Head of caudate nucleus (tissue), 42 donors: ENCODE measurements at regions not wholly inside any gene's neighbourhood (a gene's known extent, or its start where the extent isn't known, plus 50 kb on each side); places are given as distances from the start of the nearest gene placed in this dataset.
A peak's percentile ranks its signal among the peaks of the same experiment; 100 is the strongest.

ENCODE experiments used
- DNase-seq, 42 donors: peaks; one replicate each; pipeline versions ENCODE4 v3.0.0 to v3.0.0-alpha.2; 2020 to 2021; ENCODE audit warnings: mixed read lengths in 7 of 42
- intact Hi-C: fragments of 100-400 bp; cut with DNase I; formaldehyde crosslinking; loops from one replicate; pipeline ENCODE4 v1.15.0; 2022

DNA sequence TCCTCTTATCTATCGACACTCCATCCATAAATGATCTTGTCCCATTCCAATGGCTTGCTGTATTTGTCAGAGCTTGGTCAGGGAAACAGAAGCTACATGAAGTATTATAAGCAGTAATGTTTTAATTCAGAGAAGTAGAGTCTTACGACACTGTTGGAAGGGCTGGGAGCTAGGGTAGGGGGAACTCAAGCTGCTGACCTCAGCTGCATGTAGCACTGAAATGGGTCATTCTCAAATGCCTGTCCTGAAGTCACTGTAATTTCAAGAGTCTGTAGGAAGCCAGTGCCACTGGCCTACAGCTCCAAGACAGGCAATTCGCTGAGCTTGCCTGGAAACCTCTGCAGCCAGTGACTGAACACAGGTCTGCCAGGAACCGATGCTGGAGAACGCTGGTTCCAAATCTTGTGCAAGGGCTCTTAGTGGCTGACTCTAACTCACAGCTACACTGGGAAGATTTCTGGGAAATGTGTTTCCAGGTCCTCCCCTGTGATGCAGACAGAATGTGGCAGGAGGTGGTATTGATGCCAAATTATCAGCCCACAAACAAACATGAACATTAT is 532.4 kb downstream of the CCDC171 start:
- intact Hi-C loops, result no loop called here
- peak in 2 of 42 donors; percentile 6 to 20 for DNase-seq

DNA sequence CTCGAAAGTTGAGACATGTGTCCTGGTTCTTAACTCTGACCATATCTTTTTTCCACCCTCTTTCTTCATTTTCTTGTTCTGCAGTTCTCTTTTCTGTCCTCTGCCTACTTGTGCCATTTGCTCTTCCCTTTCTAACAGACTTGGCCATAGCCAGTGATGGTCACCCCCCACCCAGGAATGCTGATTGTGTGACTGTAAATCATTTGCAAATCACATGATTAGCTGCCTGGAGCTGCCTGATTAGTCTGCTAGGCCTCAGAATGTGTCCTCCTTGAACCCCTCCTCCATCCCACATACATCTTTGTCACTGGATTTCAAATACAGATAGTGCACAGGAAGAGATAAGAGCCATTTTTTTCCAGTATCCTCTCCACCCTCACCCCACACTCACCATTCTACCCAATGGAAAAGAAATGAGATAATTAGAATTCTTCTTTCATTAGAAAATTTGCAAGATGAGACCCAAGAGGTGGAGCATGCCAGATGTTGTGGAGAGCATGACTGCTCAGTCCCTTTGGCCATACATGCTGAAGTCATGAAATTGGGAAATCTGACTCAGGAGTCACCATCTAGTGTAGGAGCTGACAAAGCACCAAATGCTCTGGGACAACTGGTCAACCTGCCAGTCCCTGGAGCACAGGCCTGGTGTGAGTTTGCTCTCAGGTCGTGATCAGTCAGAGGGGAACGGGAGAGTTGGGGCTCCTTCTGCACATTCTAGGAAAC is 538.2 kb downstream of the CCDC171 start:
- DNase-seq, result no peak
- intact Hi-C loops, result no loop called here

DNA sequence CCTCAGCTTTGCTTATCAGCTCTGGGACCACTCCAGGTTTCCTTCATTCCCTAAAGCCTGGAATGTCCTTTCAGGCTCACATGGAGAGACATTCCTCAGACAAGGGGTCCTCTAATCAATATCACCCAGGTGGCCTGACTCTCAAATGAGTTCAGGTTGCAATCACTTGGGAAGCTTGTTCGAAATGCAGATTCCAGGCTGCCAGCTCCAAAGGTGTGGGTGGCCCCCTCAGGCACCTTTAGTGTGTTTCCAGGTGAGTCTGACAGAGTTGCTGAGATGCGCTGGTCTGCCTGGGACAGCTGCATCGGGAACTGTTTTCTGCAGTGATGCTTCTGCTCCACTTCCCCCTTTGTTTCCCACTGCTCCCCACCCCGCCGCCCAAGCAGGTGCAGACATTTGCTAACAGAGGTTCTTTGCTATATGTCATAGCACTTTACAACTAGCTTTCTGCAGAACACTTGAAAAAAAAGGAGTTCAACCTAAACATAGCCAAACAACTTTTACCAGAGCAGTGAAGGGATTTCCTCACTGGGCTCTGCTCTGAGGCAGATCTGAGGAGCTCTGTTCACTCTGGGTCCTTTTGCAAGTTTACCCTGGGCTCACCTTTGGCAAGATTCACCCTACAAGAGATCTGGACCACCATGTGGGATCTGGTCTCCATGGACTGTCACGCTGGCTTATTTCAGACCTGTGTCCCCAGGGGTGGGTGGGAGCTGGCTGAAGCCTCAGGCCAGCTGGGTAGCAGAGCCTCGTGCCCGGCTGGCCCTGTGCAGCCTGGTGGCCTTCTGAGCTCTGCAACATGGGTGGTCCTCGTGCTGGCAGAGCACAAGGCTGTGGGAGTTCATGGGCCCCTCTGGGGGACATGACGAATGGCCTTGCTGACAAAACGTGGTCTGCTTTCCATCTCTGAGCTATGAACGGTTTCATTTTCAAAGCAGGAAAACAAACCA is 539.6 kb downstream of the CCDC171 start:
- intact Hi-C loops, result no loop called here
- no peak for DNase-seq

DNA sequence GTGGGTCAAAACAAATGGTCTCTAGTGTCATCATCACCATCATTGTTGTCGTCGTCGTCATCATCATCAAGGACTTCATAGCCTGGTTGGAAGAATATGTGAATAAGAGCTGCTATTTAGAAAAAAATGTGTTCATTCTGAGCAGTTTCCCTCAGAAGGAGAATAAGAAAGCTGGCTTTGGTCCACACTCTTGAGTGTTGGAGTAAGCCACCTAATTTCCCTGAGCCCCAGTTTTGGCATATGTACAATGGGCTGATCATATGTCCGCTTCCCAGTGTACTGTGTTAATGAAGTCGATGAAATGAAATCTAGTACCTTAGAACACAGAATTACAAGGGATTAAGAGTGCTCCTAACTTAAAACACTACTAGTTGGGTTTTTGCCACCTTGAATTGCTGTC is 545.5 kb downstream of the CCDC171 start:
- intact Hi-C loops, result no loop called here
- no peak for DNase-seq

DNA sequence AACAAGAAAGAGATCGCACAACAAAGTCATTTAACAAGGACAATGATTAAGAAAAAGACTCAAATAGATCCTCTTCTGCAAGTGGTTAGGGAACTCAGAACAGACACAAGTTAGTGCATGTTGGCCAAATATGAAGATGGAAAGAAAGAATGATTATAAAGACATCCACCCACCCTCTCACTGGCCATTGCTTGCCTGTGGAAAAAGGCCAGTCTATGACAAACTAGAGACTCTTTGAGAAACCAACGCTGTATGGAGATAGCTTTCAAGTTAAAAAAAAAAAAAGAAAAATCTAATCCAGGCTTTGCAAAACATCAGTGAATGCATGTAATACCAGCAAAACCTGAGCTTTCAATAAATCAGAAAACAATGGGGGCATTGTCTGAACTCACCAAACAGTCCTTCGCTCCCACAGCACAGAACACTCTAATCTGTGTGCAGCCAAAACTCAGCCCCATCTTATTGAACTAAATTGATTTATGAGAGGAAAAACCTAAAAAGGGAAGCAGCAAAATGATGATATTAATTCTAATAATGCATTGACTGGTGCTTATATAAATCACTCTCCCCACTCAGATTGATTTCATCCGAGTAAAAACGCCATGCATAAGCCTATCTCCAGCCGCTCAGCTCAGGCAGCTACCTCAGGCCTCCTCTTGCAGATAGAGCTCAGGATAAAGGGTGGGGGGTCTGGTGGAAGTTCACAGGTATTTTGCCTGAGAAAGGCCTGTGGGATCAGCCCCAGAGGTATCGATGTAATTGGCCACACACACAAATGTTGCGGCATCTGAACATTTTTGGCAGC is 547.1 kb downstream of the CCDC171 start:
- intact Hi-C loops, result no loop called here
- DNase-seq, result no peak

DNA sequence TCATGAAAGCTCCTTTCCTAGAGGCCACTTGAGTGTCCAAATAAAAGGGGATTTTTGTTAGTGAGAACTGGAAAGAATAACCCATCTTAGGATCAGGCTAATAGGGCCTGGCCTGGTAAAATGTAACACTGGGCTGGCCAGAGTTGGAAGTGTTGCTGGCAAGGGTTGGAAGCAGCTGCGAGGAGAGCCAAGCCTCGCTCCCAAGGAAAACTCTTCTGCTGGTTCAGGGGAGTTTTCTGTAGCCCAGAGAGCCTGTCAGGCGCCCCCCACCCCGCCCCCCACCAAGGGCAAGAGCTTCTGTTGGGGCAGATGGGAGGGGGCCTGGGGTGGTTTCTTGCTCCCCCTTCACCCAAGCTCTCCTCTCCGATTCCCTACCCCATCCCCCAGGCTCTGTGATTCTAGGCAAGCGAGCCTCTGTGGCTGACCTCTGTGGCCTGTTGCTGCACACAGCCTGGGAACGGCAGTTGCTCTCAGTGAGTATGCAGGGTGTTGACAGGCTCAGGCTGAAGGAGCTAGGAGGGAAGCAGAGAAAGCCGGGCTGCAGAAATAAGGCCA is 547.8 kb downstream of the CCDC171 start:
- intact Hi-C loops, result no loop called here
- DNase-seq, result peak in 22 of 42 donors; percentile 5 to 49 (median 26)

DNA sequence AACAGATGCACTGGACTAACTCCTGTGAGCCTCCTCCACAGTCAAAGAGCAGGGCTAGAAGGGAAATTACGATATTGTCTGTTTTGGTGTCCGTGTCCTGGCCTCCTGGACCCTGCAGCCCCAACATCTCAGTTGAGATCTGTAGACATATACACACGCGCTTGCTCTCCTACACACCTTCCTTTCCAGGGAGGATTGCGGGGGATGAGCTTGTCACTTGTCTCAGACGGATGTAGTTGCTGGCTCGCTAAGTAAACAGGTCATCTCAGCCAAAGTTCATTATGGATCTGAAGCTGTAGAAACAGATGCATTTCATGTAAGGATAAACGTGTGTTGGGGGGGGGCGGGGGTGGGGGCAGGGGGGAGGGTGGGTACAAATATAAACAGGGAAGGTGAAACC is 549.3 kb downstream of the CCDC171 start:
- DNase-seq, result no peak
- intact Hi-C loops, result no loop called here

DNA sequence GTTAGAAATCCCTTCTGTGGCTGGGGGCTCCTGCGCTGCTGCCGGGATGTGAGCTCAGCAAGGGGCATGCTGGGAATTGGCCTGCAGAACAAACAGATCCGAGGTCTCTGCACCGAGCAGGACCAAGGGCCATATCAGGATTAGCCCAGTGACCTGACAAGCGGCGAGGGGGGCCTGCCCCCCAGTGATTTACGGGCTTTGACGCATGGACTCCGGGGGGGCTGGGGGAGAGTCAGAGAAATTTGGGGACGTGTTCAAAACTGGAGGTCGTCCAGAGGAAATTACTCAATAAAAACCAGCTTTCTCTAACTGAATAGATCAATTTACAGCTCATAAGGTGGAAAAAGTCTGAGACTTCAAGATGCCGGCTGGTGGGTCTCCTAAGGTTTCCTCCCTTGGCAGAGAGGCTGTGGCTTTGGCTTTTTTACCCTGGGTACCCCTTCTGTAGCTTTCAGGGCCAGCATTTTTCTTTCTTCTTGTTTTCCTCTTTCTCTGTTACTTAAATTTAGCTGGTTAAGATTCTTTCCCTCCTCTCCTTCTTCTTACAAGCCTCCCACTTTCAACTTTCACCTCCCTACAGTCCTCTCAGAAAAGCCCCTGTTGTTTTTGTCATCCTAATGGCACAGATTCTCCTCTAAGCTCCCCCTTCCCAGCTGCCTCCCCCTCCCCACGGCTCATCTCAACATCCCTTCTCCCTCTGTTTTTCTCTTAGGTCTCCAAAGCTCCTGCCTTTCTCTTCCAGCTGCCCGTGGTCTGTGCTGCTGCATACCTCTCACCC is 551.0 kb downstream of the CCDC171 start:
- intact Hi-C loops, result no loop called here
- DNase-seq, result peak in 2 of 42 donors; percentile 7 to 14

DNA sequence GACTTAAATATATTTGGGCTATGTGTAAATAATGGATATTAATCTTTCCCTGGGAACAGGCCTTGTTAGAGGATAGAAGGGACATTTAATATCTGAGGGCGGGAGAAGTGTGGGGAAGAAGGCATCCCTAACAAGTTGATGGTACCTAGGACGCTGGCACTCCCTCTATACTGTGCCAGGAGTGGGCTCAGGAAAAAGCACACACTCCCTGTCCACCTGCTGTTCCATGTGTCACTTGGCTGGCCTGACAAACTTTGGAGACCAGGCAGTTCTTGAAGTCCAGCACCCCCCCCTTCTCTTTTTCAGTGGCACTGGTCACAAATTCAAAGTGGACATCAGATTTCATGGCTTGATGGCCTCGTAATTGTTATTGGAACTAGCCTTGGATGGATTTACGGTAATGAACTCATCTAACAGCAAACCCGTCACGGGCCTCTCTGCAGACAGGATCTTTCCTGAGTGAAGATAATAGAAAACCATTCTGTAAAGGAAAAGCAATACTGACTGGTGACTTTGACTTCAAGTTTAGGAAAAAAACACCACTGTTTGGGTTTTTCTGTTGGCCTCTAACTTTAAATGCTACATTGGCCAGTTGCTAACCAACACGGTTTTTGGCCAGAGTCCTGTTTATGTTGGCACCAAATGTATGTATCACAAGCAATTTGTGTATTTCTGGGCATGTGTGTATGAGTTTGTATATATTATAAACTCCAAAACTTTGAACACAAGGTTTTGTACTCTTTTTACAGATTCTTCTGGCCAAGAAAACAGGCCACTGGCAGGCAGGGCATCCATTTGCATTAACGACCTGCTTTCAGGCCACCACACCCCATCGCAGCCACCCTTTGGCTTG is 552.6 kb downstream of the CCDC171 start:
- intact Hi-C loops, result no loop called here
- DNase-seq, result no peak

DNA sequence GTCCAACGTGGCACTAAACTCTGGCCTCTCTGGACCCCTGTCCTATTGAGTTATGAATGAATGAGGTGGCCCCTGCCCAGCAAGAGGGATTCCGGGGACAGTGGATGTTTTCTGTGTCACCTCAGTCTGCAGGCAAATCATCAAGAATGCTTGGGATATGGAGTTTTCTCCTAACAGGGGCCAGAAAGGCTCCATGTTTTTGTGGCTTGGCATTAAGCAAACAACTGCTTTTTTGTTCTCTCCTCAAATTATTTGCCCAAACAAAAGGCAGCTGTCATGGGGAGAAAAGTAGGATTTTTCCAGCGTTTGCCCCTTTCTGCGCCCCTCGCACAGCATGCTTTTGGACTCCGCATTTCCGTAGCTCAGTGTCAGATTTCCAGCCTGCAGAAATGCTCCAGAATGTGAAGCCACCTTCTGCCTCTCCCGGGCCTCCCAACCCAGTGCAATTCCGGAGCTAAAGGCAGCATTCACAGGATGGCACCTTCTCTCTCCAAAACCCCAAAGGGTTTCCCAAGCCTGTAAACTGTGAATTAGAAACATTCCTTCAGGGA is 553.3 kb downstream of the CCDC171 start:
- DNase-seq, result no peak
- intact Hi-C loops, result no loop called here

DNA sequence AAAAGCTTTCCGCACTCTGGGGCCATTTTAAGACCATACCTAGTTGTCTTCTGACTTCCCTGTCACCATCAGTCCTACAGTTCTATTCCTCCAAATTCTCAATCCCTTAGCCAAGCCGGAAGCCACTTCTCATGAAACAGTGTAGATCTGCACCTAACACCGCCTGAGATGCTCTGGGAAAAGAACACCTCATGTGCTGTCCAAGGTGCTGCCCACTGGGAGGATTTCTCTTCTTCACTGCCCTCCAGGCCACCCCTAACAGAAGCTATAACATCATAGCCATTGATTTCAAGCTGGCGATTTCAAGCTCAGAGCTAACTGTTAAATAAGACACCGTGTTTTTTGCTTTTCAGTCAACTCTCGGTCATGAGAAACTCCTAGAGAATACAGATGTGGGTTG is 559.3 kb downstream of the CCDC171 start:
- no peak for DNase-seq
- intact Hi-C loops, result no loop called here

DNA sequence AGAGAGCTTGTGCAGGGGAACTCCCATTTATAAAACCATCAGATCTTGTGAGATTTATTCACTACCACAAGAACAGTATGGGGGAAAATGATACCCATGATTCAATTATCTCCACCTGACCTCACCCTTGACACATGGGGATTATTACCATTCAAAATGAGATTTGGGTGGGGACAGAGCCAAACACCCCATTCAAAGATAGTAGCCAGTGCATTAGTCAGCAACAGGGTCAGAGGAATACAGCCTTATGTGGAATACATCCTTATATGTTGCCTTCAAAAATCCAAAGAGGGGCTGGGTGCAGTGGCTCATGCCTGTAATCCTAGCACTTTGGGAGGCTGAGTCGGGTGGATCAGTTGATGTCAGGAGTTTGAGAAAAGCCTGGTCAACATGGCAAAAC is 563.2 kb downstream of the CCDC171 start:
- no peak for DNase-seq
- intact Hi-C loops, result no loop called here

DNA sequence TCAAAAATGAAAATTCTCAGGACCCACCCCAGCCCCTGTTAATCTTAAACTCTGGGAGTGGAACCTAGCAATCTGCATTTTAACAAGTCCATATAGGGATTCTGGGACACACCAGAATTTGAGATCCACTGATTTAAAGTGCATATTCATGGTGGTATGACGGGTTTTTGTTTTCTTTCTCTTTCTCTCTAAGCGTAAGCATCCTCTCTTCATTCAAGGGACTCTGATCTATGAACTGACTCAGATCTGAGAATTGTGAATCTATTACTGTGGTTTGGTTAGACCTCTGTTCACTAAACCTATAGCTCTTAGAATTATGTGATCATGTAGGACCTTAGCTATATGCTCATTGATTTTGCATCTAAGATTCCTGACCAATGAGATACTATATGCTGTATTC is 565.2 kb downstream of the CCDC171 start:
- intact Hi-C loops, result no loop called here
- DNase-seq, result no peak

DNA sequence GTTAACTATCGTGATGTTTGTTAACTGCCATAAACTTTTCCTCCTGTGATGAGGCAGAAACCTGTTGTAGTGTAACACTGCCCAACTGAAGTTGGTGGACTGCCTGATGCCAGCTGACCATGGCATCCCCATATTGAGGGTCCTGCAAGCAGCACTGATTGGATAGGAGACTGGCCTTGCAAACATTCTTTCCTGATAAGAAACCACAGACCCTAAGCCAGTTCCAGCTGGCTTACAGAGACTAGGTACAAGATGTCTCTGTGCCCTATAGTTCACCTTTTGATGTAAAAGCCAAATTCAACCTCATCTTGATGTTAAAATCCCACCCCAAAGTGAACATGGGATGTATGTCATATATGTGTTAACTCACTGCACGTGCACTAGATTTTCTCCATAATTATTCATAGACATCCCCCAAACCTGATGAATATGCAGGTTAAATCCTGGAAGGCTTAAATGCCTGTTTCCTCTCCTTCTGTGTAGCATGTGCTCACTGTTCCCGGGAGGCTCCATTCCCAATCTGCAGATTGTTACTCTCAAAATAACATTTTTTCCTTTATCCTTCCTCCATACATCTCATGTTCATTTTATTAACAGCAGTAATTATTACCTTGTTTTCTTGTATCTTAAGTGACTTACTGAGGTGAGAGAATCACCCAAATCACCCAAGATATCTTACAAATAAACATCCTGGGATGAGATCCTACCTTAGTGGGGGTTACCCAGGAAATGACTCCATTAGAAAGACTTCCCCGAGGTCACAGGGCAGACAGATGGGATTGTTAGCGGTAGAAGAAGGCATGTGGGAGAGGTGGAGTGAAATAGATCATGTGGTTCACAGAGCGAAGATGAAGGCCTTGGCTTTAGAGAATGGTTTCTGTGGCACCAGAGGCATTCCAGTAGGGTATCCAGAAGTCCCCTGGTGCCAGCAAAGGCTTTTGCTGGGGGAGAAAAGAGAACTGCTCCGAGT is 566.7 kb downstream of the CCDC171 start:
- intact Hi-C loops, result no loop called here
- no peak for DNase-seq

DNA sequence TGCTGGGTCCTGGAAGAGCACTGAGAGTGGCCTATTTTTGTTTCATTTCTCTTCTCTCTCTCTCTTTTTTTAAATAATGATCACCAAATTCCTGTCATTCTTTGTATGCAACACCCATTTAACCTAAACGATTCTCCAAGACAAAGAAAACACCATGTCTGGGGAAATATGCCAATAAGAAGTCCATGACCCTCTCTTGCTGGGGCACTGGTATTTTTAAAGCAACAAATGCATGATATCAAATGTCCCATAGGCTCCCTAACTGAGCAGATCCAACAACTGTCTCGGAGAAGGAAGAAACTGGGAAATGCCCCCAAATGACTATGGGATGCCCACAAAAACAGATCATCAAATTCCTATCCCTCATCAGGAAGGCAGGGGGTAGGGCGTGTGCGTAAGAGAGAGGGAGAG is 567.4 kb downstream of the CCDC171 start:
- intact Hi-C loops, result no loop called here
- DNase-seq, result no peak

DNA sequence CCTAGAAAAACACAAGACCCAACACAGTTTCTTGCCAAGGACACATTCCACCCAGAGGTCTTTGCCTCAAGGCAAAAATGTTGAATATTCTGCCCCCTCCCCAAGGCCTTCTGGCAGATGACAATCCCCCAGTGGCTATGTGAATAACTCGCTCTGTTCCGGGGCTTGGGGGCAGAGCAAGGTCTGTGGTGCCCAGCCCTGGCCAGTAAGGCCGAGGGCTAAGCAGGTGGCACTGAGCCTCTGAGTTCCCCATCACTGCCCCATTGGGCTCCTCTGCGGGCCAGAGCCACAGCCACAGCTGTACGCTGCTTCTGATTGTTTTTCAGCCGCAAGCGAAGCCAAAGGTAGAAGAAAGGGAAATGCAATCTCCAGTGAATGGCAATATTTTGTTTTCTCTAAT is 567.9 kb downstream of the CCDC171 start:
- intact Hi-C loops, result no loop called here
- DNase-seq, result no peak
